ENCODE measurements at regions not wholly inside any gene's neighbourhood (a gene's known extent, or its start where the extent isn't known, plus 50 kb on each side); places are given as distances from the start of the nearest gene placed in this dataset.

- DNase-seq (ENCODE audit: low read depth) = no peak
Measured at GRCh38 chr2:145631561-145631960, 1111.6 kb upstream of the ZEB2 start.

GRCh38 chr2:145626301-145626700, 1106.4 kb upstream of the ZEB2 start:
- DNase-seq (ENCODE audit: low read depth) = no peak

- DNase-seq (ENCODE audit: low read depth) = no peak
Measured at GRCh38 chr2:145625111-145625510, 1105.2 kb upstream of the ZEB2 start.

GRCh38 chr2:145623136-145623535, 1103.2 kb upstream of the ZEB2 start:
- DNase-seq (ENCODE audit: low read depth) = no peak

GRCh38 chr2:145622285-145622684, 1102.4 kb upstream of the ZEB2 start:
- no peak for DNase-seq (ENCODE audit: low read depth)

- no peak for DNase-seq (ENCODE audit: low read depth)
Measured at GRCh38 chr2:145617906-145618305, 1098.0 kb upstream of the ZEB2 start.

- DNase-seq (ENCODE audit: low read depth) = no peak
Measured at GRCh38 chr2:145617420-145617819, 1097.5 kb upstream of the ZEB2 start.

- no peak for DNase-seq (ENCODE audit: low read depth)
Measured at GRCh38 chr2:145615626-145616025, 1095.7 kb upstream of the ZEB2 start.

- no peak for DNase-seq (ENCODE audit: low read depth)
Measured at GRCh38 chr2:145609951-145610350, 1090.0 kb upstream of the ZEB2 start.

- DNase-seq (ENCODE audit: low read depth) = no peak
Measured at GRCh38 chr2:145601361-145601925, 1081.5 kb upstream of the ZEB2 start.

- DNase-seq (ENCODE audit: low read depth) = no peak
Measured at GRCh38 chr2:145600811-145601210, 1080.9 kb upstream of the ZEB2 start.

GRCh38 chr2:145599756-145600155, 1079.8 kb upstream of the ZEB2 start:
- no peak for DNase-seq (ENCODE audit: low read depth)

- DNase-seq (ENCODE audit: low read depth) = no peak
Measured at GRCh38 chr2:145598434-145598833, 1078.5 kb upstream of the ZEB2 start.

GRCh38 chr2:145597809-145598208, 1077.9 kb upstream of the ZEB2 start:
- no peak for DNase-seq (ENCODE audit: low read depth)

- no peak for DNase-seq (ENCODE audit: low read depth)
Measured at GRCh38 chr2:145597006-145597405, 1077.1 kb upstream of the ZEB2 start.

GRCh38 chr2:145596416-145596815, 1076.5 kb upstream of the ZEB2 start:
- DNase-seq (ENCODE audit: low read depth) = no peak

GRCh38 chr2:145595296-145595695, 1075.4 kb upstream of the ZEB2 start:
- no peak for DNase-seq (ENCODE audit: low read depth)

GRCh38 chr2:145593991-145594614, 1074.2 kb upstream of the ZEB2 start:
- no peak for DNase-seq (ENCODE audit: low read depth)

GRCh38 chr2:145593280-145593679, 1073.4 kb upstream of the ZEB2 start:
- DNase-seq (ENCODE audit: low read depth) = no peak

GRCh38 chr2:145592361-145592760, 1072.4 kb upstream of the ZEB2 start:
- DNase-seq (ENCODE audit: low read depth) = no peak

GRCh38 chr2:145591109-145591809, 1071.3 kb upstream of the ZEB2 start:
- no peak for DNase-seq (ENCODE audit: low read depth)

- DNase-seq (ENCODE audit: low read depth) = no peak
Measured at GRCh38 chr2:145587922-145588321, 1068.0 kb upstream of the ZEB2 start.

GRCh38 chr2:145584353-145584752, 1064.4 kb upstream of the ZEB2 start:
- DNase-seq (ENCODE audit: low read depth) = no peak

GRCh38 chr2:145573608-145574007, 1053.7 kb upstream of the ZEB2 start:
- DNase-seq (ENCODE audit: low read depth) = no peak

Measured in stimulated activated CD8-positive, alpha-beta memory T cell treated with anti-CD3 and anti-CD28 coated beads, Interleukin-4, amount 100 ng/mL, for 24 hours (primary cell).